IMR-90 (cell line): ENCODE measurements at regions not wholly inside any gene's neighbourhood (a gene's known extent, or its start where the extent isn't known, plus 50 kb on each side); places are given as distances from the start of the nearest gene placed in this dataset.
"Not testable (repeated sequence)": the region's sequence is repeated elsewhere in the genome, so short reads cannot be mapped to it uniquely, and the experiment has no call there.

Source experiments
- ATAC-seq: fragments of 200-7000 bp; cut with Tn5 transposase; 2 replicates; pipeline ENCODE4 v1.9.1; 2020; ENCODE audit warnings: low read depth, mild to moderate bottlenecking, moderate library complexity
- BruUV-seq: library from RNA; stranded (reverse); fragments of 400-500 nt; replicated peaks from 2 replicates; lab custom pipeline; 2021; lab: Mats Ljungman, UMichigan
- CTCF ChIA-PET: fragments of 300-600 bp; formaldehyde crosslinking; extraction: SDS; loops from one replicate; lab custom pipeline; 2021; ENCODE audit warnings: antibody characterized with exemption; lab: Yijun Ruan, JAX
- POLR2A ChIA-PET: fragments of 300-600 bp; sonication (Branson Sonifier 250); formaldehyde crosslinking; loops from one replicate; lab custom pipeline; 2022; ENCODE audit warnings: antibody characterized with exemption; ENCODE audit not compliant: unreplicated experiment; lab: Charles Lee
- DNase-seq: peaks from one replicate; pipeline ENCODE4 v3.0.0; 2013
- H2AFZ ChIP-seq: replicated peaks from 2 replicates; pipeline ENCODE3; 2013; ENCODE audit warnings: low read length, mild to moderate bottlenecking; ENCODE audit not compliant: poor library complexity
- H2AK5ac ChIP-seq: 2 replicates; pipeline ENCODE4 v1.6.1; 2013; ENCODE audit warnings: low read depth, low read length, inconsistent platforms
- H2AK9ac ChIP-seq: replicated peaks from 2 replicates; pipeline ENCODE3; 2013; ENCODE audit warnings: mild to moderate bottlenecking, low read depth, low read length, moderate library complexity; ENCODE audit not compliant: poor library complexity
- H2BK120ac ChIP-seq: 2 replicates; pipeline ENCODE4 v1.6.1; 2013; ENCODE audit warnings: low read depth, low read length, inconsistent platforms
- H2BK15ac ChIP-seq: 3 replicates; pipeline ENCODE4 v1.6.1; 2013; ENCODE audit warnings: low read depth, low read length, inconsistent platforms
- H2BK20ac ChIP-seq: 2 replicates; pipeline ENCODE4 v1.6.1; 2013; ENCODE audit warnings: low read depth, mild to moderate bottlenecking, inconsistent platforms, low read length, moderate library complexity
- H2BK5ac ChIP-seq: 2 replicates; pipeline ENCODE4 v1.6.1; 2013; ENCODE audit warnings: mild to moderate bottlenecking, low read depth, low read length, inconsistent platforms; ENCODE audit not compliant: poor library complexity, severe bottlenecking
- H3K14ac ChIP-seq: replicated peaks from 2 replicates; pipeline ENCODE4 v1.6.1; 2013; ENCODE audit warnings: low read depth, low read length, inconsistent platforms
- H3K18ac ChIP-seq: 2 replicates; pipeline ENCODE4 v1.6.1; 2013; ENCODE audit warnings: low read depth, low read length, control low read depth
- H3K23ac ChIP-seq: 2 replicates; pipeline ENCODE4 v1.6.1; 2013; ENCODE audit warnings: low read depth, low read length, inconsistent platforms
- H3K27ac ChIP-seq: 2 replicates; pipeline ENCODE4 v1.5.1; 2013; ENCODE audit warnings: mild to moderate bottlenecking, control low read depth, low read length; ENCODE audit not compliant: insufficient read depth
- H3K27me3 ChIP-seq: 2 replicates; pipeline ENCODE4 v1.6.1; 2013; ENCODE audit warnings: low read length; ENCODE audit not compliant: control insufficient read depth, insufficient read depth
- H3K36me3 ChIP-seq: 2 replicates; pipeline ENCODE4 v1.6.1; 2013; ENCODE audit warnings: low read length, mixed read lengths; ENCODE audit not compliant: control insufficient read depth, insufficient read depth
- H3K4ac ChIP-seq: 2 replicates; pipeline ENCODE4 v1.6.1; 2013; ENCODE audit warnings: low read depth, low read length, inconsistent platforms
- H3K4me1 ChIP-seq: 2 replicates; pipeline ENCODE4 v1.6.1; 2013; ENCODE audit warnings: low read length, mixed read lengths; ENCODE audit not compliant: control insufficient read depth, insufficient read depth
- H3K4me2 ChIP-seq: 2 replicates; pipeline ENCODE4 v1.6.1; 2013; ENCODE audit warnings: low read depth, mild to moderate bottlenecking, control low read depth, low read length, moderate library complexity
- H3K4me3 ChIP-seq: 2 replicates; pipeline ENCODE4 v1.5.1; 2013; ENCODE audit warnings: low read depth, mild to moderate bottlenecking, control low read depth, low read length, moderate library complexity; ENCODE audit not compliant: insufficient read depth
- H3K56ac ChIP-seq: 2 replicates; pipeline ENCODE4 v1.6.1; 2013; ENCODE audit warnings: low read length, inconsistent platforms; ENCODE audit not compliant: insufficient read depth; ENCODE audit errors: extremely low read depth
- H3K79me1 ChIP-seq, 2 experiments: 2 replicates each; pipeline ENCODE4 v1.6.1; 2013; ENCODE audit warnings: low read length in 2 of 2, inconsistent platforms in 1 of 2, low read depth in 1 of 2
- H3K9ac ChIP-seq: 2 replicates; pipeline ENCODE4 v1.6.1; 2013; ENCODE audit warnings: low read depth, low read length, control low read depth
- H3K9me1 ChIP-seq: 2 replicates; pipeline ENCODE4 v1.6.1; 2013; ENCODE audit warnings: low read length, inconsistent platforms; ENCODE audit not compliant: insufficient read depth
- H3K9me3 ChIP-seq: 2 replicates; pipeline ENCODE4 v1.6.1; 2013; ENCODE audit warnings: low read length; ENCODE audit not compliant: control insufficient read depth, insufficient read depth
- H4K20me1 ChIP-seq: 2 replicates; pipeline ENCODE4 v1.6.1; 2013; ENCODE audit warnings: low read length, inconsistent platforms; ENCODE audit not compliant: insufficient read depth
- H4K5ac ChIP-seq: 2 replicates; pipeline ENCODE4 v1.6.1; 2013; ENCODE audit warnings: mild to moderate bottlenecking, low read depth, low read length, control low read depth
- H4K8ac ChIP-seq, 2 experiments: 2 replicates each; pipeline ENCODE4 v1.6.1; 2013; ENCODE audit warnings: low read depth in 2 of 2, low read length in 2 of 2, control low read depth in 1 of 2, inconsistent platforms in 1 of 2
- H4K91ac ChIP-seq: 2 replicates; pipeline ENCODE4 v1.6.1; 2013; ENCODE audit warnings: low read depth, low read length, inconsistent platforms; ENCODE audit not compliant: insufficient read depth
- WGBS, 2 experiments: methylation state at CpG; one replicate each; pipeline versions ENCODE4 v1.1.5 to v1.1.7; 2013; ENCODE audit warnings: missing lambda C conversion rate in 2 of 2; ENCODE audit not compliant: insufficient read length in 1 of 2; ENCODE audit errors: extremely low coverage in 2 of 2; 5-methylcytosine and 5-hydroxymethylcytosine counted together
- dilution Hi-C: fragments of 300-500 bp; cut with HindIII; formaldehyde crosslinking; loops from one replicate; pipeline ENCODE4 v1.14.3; 2018; ENCODE audit warnings: low sequenced_read_pairs; ENCODE audit not compliant: unreplicated experiment
- in situ Hi-C: fragments of 300-500 bp; cut with MboI; formaldehyde crosslinking; loops from 3 replicates; pipeline ENCODE4 v1.14.3; 2019; ENCODE audit warnings: low sequenced_read_pairs, inconsistent platforms, mixed read lengths
- intact Hi-C: fragments of 100-400 bp; cut with micrococcal nuclease; formaldehyde crosslinking; loops from 2 replicates; pipeline ENCODE4 v1.10.0; 2022

GRCh38 chr12:8308611-8309010 lies 81.2 kb upstream of the FAM90A1 start:
- H2AFZ ChIP-seq, POLR2A ChIA-PET, dilution Hi-C loops, H4K91ac ChIP-seq, H3K79me1 ChIP-seq, intact Hi-C loops, H2BK5ac ChIP-seq, H3K4me1 ChIP-seq, H4K20me1 ChIP-seq, in situ Hi-C loops, H3K14ac ChIP-seq, H3K36me3 ChIP-seq, H3K9me3 ChIP-seq, H3K9me1 ChIP-seq, H2AK9ac ChIP-seq, H2BK20ac ChIP-seq, H3K9ac ChIP-seq, ATAC-seq, H3K27me3 ChIP-seq, H3K18ac ChIP-seq, H4K5ac ChIP-seq, H2BK15ac ChIP-seq, H3K23ac ChIP-seq, CTCF ChIA-PET, H2AK5ac ChIP-seq, DNase-seq, H2BK120ac ChIP-seq, H3K27ac ChIP-seq, H3K4ac ChIP-seq, BruUV-seq, H3K56ac ChIP-seq, H3K4me3 ChIP-seq, H4K8ac ChIP-seq, H3K4me2 ChIP-seq: not testable (repeated sequence)
- no CpG with 5 or more reads among the region's 10 CpGs for WGBS, 2 experiments

- BruUV-seq, H3K4me3 ChIP-seq, in situ Hi-C loops, H2BK15ac ChIP-seq, H2BK20ac ChIP-seq, ATAC-seq, DNase-seq, H4K5ac ChIP-seq, POLR2A ChIA-PET, H3K4ac ChIP-seq, H4K8ac ChIP-seq, dilution Hi-C loops, H3K56ac ChIP-seq, H3K4me1 ChIP-seq, H4K91ac ChIP-seq, H3K14ac ChIP-seq, H2AFZ ChIP-seq, CTCF ChIA-PET, H3K18ac ChIP-seq, H3K36me3 ChIP-seq, H3K27me3 ChIP-seq, H3K79me1 ChIP-seq, H2BK5ac ChIP-seq, H2AK5ac ChIP-seq, intact Hi-C loops, H3K27ac ChIP-seq, H3K9me3 ChIP-seq, H2BK120ac ChIP-seq, H3K9me1 ChIP-seq, H3K9ac ChIP-seq, H3K4me2 ChIP-seq, H3K23ac ChIP-seq, H2AK9ac ChIP-seq, H4K20me1 ChIP-seq: not testable (repeated sequence)
- no CpG with 5 or more reads among the region's 4 CpGs for WGBS, 2 experiments
Measured at GRCh38 chr12:8315997-8316396, 88.6 kb upstream of the FAM90A1 start.
